ENCODE measurements at regions not wholly inside any gene's neighbourhood (a gene's known extent, or its start where the extent isn't known, plus 50 kb on each side); places are given as distances from the start of the nearest gene placed in this dataset.
A peak's percentile ranks its signal among the peaks of the same experiment; 100 is the strongest.
"Not testable (repeated sequence)": the region's sequence is repeated elsewhere in the genome, so short reads cannot be mapped to it uniquely, and the experiment has no call there.

DNA sequence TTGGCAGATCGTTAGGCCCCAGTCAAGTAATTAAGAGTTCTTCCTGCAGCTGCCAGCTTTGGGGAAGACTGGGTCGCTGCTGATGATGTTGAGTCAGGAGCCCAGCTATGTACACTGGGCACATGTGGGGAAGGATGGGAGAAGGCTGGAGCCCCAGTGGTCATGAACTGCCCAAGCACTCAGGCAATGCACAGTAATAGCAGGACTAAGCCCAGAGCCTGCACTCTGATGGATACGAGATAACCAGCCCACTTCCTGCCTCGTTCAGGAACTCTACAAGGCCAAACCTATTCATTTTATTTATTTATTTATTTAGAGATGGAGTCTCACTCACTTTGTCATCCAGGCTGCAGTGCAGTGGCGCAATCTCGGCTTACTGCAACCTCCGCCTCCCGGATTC is 81.1 kb upstream of the BTG3 start:
- Histone ChIP-seq H3K27me3 (no peaks in the 10 kb centered on the region), H3K9me3 (no peaks in the 10 kb centered on the region; the same call in 1 of the 2 replicates), H3K4me3 (no peak overlapping the region), H3K36me3 (no peaks in the 10 kb centered on the region)
- no peak for DNase-seq

DNA sequence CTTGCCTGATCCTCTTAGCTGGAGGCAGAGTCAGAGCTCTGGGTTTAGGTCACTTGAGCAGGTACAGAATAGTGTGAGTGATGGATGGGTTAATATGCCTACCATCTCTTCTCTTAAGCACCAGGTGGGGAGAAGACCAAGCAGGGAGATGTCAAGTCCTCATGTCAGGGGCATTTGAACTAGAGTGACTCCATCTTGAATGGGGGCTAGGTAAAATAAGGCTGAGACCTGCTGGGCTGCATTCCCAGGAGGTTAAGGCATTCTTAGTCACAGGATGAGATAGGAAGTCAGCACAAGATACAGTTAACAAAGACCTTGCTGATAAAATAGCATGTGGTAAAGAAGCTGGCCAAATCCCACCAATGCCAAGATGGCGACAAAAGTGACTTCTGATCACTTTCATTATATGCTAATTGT is 77.4 kb upstream of the BTG3 start:
- Histone ChIP-seq H3K27me3 (no peaks in the 10 kb centered on the region), H3K36me3 (no peaks in the 10 kb centered on the region), H3K9me3 (peaks cover 2% of the 10 kb centered on the region), H3K4me3 (no peak overlapping the region)
- no peak for DNase-seq

DNA sequence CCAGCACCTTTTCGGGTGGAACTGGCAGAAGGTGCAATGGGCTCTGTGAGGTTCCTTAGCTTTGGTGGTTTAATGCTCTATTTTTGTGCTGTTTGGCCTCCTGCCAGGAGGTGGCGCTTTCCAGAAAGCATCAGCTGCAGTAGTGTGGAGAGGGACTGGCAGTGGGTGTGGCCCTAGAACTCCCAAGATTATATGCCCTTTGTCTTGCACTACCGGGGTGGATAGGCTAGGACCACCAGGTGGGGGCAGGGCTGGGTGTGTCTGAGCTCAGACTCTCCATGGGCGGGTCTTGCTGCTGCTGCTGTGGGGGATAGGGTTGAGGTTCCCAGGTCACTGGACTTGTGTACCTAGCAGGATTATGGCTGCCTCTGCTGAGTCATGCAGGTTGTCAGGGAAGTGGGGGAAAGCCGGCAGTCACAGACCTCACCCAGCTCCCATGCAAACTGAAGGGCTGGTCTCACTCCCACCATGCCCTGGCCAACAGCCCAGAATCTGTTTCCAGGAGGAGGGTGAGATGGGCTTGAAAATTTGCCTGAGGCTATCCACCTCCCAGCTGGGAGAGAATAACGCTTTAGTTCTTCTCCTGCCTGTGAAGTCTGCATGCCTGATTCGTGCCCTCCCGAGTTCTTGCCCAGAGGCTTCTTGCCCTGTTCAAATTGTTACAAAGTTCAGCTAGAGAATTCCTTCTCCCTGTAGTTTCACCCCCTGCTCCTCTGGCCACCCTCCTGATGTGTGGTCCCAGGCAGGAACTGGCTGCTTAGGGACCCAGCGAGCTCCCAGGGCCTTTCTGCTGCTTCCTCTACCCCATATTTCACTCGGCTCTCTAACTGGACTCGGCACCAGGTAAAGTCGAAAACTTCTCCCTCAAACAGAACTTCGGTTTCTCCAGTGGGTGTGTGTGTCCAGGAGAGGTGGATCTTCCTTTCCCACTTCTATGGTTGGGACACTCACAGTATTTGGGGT is 76.5 kb upstream of the BTG3 start:
- Histone ChIP-seq H3K4me3 (no peak overlapping the region), H3K9me3 (peaks cover 2% of the 10 kb centered on the region), H3K36me3 (no peaks in the 10 kb centered on the region), H3K27me3 (no peaks in the 10 kb centered on the region)
- DNase-seq: peak; percentile 77

DNA sequence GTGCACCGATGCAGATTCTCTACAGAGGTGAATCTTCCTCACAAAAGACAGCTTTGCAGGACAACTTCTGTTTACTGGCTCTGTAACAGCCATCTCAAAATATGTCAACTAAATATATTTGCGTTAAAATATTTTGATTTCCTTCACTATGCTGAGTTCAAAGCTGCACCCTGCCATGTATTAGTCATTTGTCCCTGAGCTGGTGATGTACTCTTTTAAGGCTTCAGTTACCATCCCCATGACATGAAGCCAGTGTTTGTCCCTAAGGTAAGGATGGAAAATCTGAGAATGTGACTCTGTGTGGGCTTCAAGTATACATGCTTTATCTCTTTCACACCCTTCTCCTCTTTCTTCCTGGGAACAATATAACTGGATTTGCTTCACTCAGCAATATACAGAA is 70.2 kb upstream of the BTG3 start:
- DNase-seq: no peak
- peaks cover 2% of the 10 kb centered on the region for H3K9me3 ChIP-seq
- H3K36me3 ChIP-seq: no peaks in the 10 kb centered on the region
- H3K4me3 ChIP-seq: no peak overlapping the region
- no peaks in the 10 kb centered on the region for H3K27me3 ChIP-seq

DNA sequence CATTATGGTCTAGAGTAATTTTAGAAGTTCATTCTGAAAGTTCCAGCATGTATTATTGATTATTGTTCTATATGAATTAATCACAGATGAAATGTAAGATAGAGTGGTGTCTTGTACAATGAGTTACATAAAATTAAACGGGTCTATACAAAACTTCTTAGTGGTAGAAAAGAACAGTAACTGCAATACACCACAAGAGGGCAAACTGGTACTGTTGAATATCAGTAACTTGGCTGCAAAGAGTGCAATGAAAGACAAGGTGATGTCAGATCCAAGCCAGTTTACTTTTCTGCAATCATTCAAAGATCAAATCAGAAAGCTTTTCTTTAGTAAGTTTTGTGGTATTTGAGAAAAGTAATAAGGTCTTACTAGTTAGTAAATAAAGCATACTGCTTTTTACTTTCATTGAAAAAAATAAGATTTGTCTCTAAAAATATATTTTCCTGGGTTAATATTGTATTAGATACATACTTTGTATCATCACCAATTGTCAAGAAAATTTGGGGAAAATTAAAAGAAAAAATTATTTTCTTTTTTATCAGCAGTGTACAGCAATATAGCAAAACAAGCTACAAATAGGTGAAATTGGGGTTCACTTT is 66.4 kb upstream of the BTG3 start:
- no peak for DNase-seq
- Histone ChIP-seq H3K27me3 (no peaks in the 10 kb centered on the region), H3K4me3 (no peak overlapping the region), H3K36me3 (no peaks in the 10 kb centered on the region), H3K9me3 (no peaks in the 10 kb centered on the region)

DNA sequence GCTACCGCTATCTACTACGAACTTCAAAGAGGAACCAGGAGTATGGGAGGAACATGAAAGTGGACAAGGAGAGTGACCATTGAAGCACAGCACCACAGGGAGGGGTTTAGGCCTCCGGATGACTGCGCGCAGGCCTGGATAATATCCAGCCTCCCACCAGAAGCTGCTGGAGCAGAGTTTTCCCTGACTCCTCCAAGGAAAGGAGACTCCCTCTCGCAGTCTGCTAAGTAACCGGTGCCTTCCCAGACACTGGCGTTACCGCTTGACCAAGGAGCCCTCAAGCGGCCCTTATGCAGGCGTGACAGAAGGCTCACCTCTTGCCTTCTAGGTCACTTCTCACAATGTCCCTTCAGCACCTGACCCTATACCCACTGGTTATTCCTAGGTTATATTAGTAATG is 64.2 kb upstream of the BTG3 start:
- not testable (repeated sequence) for H3K9me3 ChIP-seq, H3K36me3 ChIP-seq, H3K27me3 ChIP-seq, H3K4me3 ChIP-seq, DNase-seq

DNA sequence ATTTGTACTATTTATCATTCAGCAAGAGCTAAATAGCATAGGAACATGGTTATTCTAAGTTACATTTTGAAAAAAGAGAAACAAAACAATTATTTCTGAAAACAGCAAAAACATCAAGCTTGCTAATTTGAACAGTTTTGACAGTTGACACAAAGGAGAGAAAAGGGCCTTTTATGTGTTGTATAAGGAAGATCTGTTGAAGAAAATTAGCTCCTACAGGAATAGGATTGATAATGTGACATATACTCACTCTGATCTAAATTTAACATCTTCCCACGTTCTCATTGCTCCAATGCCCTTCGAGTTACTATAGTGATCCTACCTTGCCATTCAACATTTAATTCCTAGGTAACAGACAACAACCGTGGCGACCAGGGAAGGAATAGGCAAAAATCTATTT is 61.4 kb upstream of the BTG3 start:
- Histone ChIP-seq H3K9me3 (no peaks in the 10 kb centered on the region), H3K36me3 (no peaks in the 10 kb centered on the region), H3K27me3 (no peaks in the 10 kb centered on the region), H3K4me3 (no peak overlapping the region)
- DNase-seq: no peak

DNA sequence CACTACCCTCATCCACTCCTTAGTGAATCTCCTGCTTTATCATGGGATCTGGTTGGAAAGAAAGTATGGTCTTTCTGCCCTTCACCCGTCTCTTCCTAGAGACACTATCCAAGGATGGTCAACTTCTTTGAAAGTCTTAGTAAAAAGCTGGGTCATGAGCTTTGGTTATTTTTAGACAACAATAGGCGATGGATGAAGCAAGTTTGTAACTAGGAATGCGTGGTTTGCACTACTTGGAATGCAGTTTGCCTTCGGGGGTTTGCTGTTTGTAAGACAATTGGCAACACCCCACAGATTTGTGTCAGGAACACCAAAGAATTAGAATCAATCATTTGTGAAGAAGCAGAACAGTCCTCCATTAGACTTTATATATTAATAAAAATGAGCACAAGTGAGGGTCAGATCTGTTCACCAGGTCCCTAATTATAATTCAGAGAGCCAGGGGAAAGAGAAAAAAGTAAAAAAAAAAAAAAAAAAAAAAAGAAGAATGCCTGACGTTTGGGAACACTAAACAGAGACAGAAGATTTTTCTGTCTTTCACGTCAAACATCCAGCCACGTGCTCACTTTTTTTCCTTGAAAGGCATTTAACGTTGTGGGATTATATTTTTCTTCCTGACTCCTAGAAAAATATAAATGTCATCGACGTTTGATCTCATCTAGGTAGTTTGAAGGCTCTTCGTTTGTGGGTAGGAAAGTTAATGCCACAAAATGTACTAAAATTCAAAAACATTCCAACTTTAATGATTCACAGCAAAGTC is 60.7 kb upstream of the BTG3 start:
- H3K9me3 ChIP-seq: no peaks in the 10 kb centered on the region
- no peak for DNase-seq
- H3K36me3 ChIP-seq: no peaks in the 10 kb centered on the region
- no peaks in the 10 kb centered on the region for H3K27me3 ChIP-seq
- no peak overlapping the region for H3K4me3 ChIP-seq

DNA sequence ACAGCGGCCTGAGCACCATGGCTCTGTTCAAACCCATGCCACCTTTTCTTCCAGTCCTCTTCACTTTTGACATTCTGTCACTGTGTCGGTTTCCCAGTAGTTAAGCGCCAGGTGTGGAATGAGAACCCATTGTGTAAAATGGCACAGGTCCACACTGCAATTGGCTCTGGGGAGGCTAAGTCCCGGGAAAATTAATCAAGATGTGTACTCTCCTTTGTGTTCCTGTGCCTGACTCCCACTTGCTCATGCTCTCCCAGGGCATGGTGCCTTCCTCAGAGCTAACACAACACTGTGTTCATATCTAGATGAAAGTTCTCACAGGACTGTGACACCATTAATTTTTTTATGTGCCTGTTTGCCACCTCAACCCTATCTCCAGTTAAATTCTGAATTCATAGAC is 59.0 kb upstream of the BTG3 start:
- Histone ChIP-seq H3K27me3 (no peaks in the 10 kb centered on the region), H3K4me3 (no peak overlapping the region), H3K9me3 (no peaks in the 10 kb centered on the region), H3K36me3 (no peaks in the 10 kb centered on the region)
- no peak for DNase-seq

DNA sequence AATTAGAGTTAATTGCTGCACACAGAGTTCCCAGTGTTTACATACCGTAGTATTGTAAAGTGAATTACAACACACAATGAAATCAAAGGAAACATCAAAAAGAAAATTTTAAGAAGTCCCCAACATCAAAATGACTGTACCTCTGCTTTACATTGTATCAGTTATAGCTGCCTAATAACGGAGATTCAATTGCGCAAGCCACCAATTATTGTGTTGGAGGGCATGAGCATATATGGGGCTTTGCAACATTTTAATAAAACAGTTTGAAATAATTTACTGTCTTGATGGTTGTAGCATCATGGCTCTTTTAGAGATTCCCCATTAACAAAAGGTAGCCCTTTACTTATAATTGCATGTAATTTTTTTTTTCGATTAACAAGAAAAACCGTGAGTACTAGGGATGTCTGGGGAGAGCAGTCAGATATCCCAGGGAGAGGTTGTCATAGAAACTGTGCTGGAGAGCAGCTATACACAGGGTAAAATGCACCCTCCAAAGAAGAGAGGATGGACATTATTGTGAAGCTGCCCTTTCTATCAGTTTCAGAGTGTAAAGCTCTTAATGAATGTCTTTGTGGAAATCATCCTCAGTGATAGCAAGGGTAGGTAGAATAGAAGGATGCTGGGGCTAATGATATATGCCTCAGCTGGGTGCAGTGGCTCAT is 55.9 kb upstream of the BTG3 start:
- H3K9me3 ChIP-seq: no peaks in the 10 kb centered on the region
- no peak for DNase-seq
- no peaks in the 10 kb centered on the region for H3K27me3 ChIP-seq

DNA sequence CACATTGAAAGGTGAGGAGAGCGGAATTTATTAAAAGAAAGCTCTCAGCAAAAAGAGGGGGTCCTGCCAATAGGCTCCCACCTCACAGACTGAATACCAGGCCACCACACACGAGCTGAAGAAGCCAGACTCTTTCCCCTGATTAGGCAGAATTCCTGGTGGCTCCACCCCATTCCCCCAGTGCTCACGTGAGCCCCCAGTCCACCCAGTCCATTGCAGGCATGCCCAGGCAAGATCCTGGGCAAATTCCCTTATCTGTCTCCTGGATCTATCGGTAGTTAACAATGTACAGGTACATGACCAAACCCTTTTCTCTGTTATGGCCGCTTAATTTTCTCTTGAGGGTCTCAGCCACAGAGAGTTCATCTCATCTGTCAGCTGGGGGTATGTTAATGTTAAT is 54.6 kb upstream of the BTG3 start:
- Histone ChIP-seq H3K36me3 (no peaks in the 10 kb centered on the region), H3K9me3 (no peaks in the 10 kb centered on the region), H3K27me3 (no peaks in the 10 kb centered on the region), H3K4me3 (no peak overlapping the region)
- DNase-seq: no peak

More for the DNA sequence above, 55.9 kb upstream of the BTG3 start:
- H3K36me3 ChIP-seq: no peaks in the 10 kb centered on the region
- no peak overlapping the region for H3K4me3 ChIP-seq

Measured in MG63 (cell line).